Lower lobe of right lung (tissue), 2 donors: ENCODE measurements at regions not wholly inside any gene's neighbourhood (a gene's known extent, or its start where the extent isn't known, plus 50 kb on each side); places are given as distances from the start of the nearest gene placed in this dataset.

Source experiments
- ATAC-seq, 2 donors: fragments of 200-7000 bp; cut with Tn5 transposase; one replicate each; pipeline ENCODE4 v1.9.1; 2020 to 2022; ENCODE audit warnings: mild to moderate bottlenecking in 2 of 2, moderate library complexity in 2 of 2
- DNase-seq: peaks from one replicate; pipeline ENCODE4 v3.0.0-alpha.2; 2020
- H3K27ac ChIP-seq: fragments of 200-600 bp; one replicate; pipeline ENCODE4 v1.8.0; 2022
- H3K27me3 ChIP-seq: fragments of 200-600 bp; one replicate; pipeline ENCODE4 v1.8.0; 2022; ENCODE audit warnings: low read depth
- H3K36me3 ChIP-seq: fragments of 200-600 bp; one replicate; pipeline ENCODE4 v1.8.0; 2022; ENCODE audit warnings: mild to moderate bottlenecking
- H3K4me1 ChIP-seq: fragments of 200-600 bp; one replicate; pipeline ENCODE4 v1.8.0; 2022
- H3K4me3 ChIP-seq: fragments of 200-600 bp; one replicate; pipeline ENCODE4 v1.8.0; 2022; ENCODE audit warnings: mild to moderate bottlenecking
- H3K9me3 ChIP-seq: fragments of 200-600 bp; one replicate; pipeline ENCODE4 v1.8.0; 2022
- CTCF ChIP-seq: fragments of 200-600 bp; IDR thresholded peaks from one replicate; pipeline ENCODE4 v1.8.0; 2022; ENCODE audit warnings: antibody characterized with exemption, mild to moderate bottlenecking
- intact Hi-C: fragments of 100-400 bp; cut with DNase I; formaldehyde crosslinking; loops from one replicate; pipeline ENCODE4 v1.11.0; 2022
- donor health status: DM: no; HTN: yes; CAD: no; lungs with severe emphysema.

GRCh38 chr4:85302756-85303155 is 172.2 kb upstream of the ARHGAP24 start:
- Histone ChIP-seq H3K27ac (no peak overlapping the region), H3K36me3 (no peaks in the 10 kb centered on the region), H3K4me3 (no peak overlapping the region), H3K9me3 (no peaks in the 10 kb centered on the region), H3K27me3 (no peaks in the 10 kb centered on the region), H3K4me1 (no peaks in the 10 kb centered on the region)
- intact Hi-C loops: no loop called here
- no peak for ATAC-seq
- DNase-seq: no peak
- TF ChIP-seq CTCF: no peak

GRCh38 chr4:85318415-85318814 is 156.5 kb upstream of the ARHGAP24 start:
- Histone ChIP-seq H3K4me3 (no peak overlapping the region), H3K27ac (no peak overlapping the region), H3K9me3 (no peaks in the 10 kb centered on the region), H3K27me3 (no peaks in the 10 kb centered on the region), H3K36me3 (no peaks in the 10 kb centered on the region), H3K4me1 (no peaks in the 10 kb centered on the region)
- DNase-seq (no peak), ATAC-seq (no peak)
- intact Hi-C loops: no loop called here
- TF ChIP-seq CTCF: no peak

- ATAC-seq: no peak
- intact Hi-C loops: no loop called here
- no peak for TF ChIP-seq CTCF
Observed at GRCh38 chr4:85358831-85359230, 116.1 kb upstream of the ARHGAP24 start.

GRCh38 chr4:85362550-85362949 is 112.4 kb upstream of the ARHGAP24 start:
- H3K9me3 ChIP-seq: no peaks in the 10 kb centered on the region
- intact Hi-C loops: no loop called here
- no peak for DNase-seq
- no peaks in the 10 kb centered on the region for H3K27me3 ChIP-seq
- H3K4me3 ChIP-seq: no peak overlapping the region
- H3K27ac ChIP-seq: no peak overlapping the region
- no peaks in the 10 kb centered on the region for H3K4me1 ChIP-seq
- ATAC-seq: no peak
- no peak for TF ChIP-seq CTCF
- no peaks in the 10 kb centered on the region for H3K36me3 ChIP-seq

More at GRCh38 chr4:85358831-85359230, 116.1 kb upstream of the ARHGAP24 start:
- Histone ChIP-seq H3K27me3 (no peaks in the 10 kb centered on the region), H3K36me3 (no peaks in the 10 kb centered on the region), H3K4me3 (no peak overlapping the region), H3K4me1 (no peaks in the 10 kb centered on the region), H3K27ac (no peak overlapping the region), H3K9me3 (no peaks in the 10 kb centered on the region)
- no peak for DNase-seq

- Histone ChIP-seq H3K27me3 (no peaks in the 10 kb centered on the region), H3K9me3 (no peaks in the 10 kb centered on the region), H3K27ac (no peak overlapping the region), H3K4me3 (no peak overlapping the region), H3K4me1 (no peaks in the 10 kb centered on the region), H3K36me3 (no peaks in the 10 kb centered on the region)
- DNase-seq (no peak), ATAC-seq (no peak)
- intact Hi-C loops: no loop called here
- TF ChIP-seq CTCF: no peak
Observed at GRCh38 chr4:85367815-85368214, 107.1 kb upstream of the ARHGAP24 start.

- DNase-seq: no peak
Observed at GRCh38 chr4:85368240-85368639, 106.7 kb upstream of the ARHGAP24 start.

More at GRCh38 chr4:85368240-85368639, 106.7 kb upstream of the ARHGAP24 start:
- Histone ChIP-seq H3K36me3 (no peaks in the 10 kb centered on the region), H3K4me1 (no peaks in the 10 kb centered on the region), H3K4me3 (no peak overlapping the region), H3K27ac (no peak overlapping the region), H3K27me3 (no peaks in the 10 kb centered on the region), H3K9me3 (no peaks in the 10 kb centered on the region)
- intact Hi-C loops: no loop called here
- no peak for ATAC-seq
- no peak for TF ChIP-seq CTCF
